T1000 (cell line): ENCODE measurements at regions not wholly inside any gene's neighbourhood (a gene's known extent, or its start where the extent isn't known, plus 50 kb on each side); places are given as distances from the start of the nearest gene placed in this dataset.
"Not testable (repeated sequence)": the region's sequence is repeated elsewhere in the genome, so short reads cannot be mapped to it uniquely, and the experiment has no call there.

Experiments used
- DNase-seq: peaks from one replicate; lab custom pipeline; 2025; ENCODE audit warnings: mixed read lengths; lab: John Stamatoyannopoulos, UW

DNA sequence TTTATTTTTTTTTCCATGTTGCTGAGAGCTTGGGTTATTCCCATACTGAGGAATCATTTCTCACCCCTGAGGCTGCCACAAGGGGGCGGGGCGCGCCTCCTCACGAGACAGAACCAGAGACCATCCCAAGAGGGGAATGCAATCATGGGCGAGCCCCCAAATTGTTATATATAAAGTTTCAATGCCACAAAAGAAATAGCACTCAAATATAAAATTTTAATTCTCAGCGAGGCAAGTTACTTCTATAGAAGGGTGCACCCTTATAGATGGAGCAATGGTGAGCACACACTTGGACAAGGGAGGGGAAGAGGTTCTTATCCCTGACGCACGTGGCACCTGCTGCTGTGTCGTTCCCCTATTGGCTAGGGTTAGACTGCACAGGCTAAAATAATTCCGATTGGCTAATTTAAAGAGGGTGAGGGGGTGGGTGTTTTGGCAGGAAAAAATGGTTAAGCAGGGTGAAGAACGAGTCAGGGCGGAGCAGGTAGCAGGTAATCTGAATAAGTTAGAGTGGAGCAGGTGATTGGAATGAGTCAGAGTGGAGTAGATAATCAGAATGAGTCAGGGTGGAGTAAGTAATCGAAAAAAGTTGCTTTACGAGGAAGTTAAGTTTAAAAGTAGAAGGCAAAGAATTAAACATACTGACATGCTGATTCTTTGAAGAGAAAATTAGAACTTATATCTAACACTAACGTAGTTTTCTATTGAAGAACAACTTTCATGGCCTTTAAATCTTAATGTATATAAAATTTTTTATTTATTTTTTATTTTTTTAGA is 177.5 kb downstream of the MTCL1 start:
- no peak for DNase-seq

DNA sequence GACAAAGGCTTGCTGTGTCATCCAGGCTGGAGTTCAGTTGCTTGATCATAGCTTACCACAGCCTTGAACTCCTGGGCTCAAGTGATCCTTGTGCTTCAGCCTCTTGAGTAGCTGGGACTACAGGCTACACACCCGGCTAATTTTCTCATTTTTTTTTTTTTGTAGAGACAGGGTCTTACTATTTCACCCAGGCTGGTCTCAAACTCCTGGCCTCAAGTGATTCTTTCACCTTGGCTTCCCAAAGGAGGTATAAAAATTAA is 178.0 kb downstream of the MTCL1 start:
- DNase-seq = no peak

DNA sequence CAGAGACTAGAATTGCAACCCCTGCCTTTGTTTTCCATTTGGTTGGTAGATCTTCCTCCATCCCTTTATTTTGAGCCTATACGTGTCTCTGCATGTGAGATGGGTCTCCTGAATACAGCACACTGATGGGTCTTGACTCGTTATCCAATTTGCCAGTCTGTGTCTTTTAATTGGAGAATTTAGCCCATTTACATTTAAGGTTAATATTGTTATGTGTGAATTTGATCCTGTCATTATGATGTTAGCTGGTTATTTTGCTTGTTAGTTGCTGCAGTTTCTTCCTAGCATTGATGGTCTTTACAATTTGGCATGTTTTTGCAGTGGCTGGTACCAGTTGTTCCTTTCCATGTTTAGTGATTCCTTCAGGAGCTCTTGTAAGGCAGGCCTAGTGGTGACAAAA is 182.5 kb downstream of the MTCL1 start:
- DNase-seq = not testable (repeated sequence)

DNA sequence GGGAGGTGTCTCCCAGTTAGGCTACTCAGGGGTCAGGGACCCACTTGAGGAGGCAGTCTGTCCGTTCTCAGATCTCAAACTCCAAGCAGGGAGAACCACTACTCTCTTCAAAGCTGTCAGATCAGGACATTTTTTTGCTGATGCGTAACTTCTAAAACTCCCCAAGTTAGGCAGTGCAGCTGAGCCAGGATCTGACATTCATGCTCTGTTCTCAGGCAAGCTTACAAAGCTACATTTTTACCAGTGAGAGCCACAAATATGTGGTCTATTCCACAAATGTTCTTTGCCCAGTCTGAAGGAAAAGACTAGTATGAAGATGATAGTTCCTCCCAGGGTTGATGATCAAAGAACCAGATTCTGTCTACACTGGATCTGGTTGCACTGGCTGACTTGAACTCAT is 184.1 kb downstream of the MTCL1 start:
- no peak for DNase-seq

DNA sequence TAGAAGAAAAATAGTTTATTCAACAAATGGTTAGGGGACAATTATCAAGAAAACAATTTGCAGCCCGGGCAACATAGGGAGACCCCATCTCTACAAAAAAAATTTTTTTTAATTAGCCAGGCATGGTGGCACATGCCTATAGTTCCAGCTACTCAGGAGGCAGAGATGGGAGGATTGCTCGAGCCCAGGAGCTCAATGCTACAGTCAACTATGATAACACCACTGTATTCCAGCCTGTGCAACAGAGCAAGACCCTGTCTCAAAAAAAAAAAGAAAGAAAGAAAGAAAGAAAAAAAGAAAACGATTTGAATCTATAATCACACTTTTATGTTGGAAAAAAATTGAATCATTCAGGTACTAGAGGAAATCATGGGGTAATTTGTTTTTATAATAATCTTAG is 185.1 kb downstream of the MTCL1 start:
- not testable (repeated sequence) for DNase-seq

DNA sequence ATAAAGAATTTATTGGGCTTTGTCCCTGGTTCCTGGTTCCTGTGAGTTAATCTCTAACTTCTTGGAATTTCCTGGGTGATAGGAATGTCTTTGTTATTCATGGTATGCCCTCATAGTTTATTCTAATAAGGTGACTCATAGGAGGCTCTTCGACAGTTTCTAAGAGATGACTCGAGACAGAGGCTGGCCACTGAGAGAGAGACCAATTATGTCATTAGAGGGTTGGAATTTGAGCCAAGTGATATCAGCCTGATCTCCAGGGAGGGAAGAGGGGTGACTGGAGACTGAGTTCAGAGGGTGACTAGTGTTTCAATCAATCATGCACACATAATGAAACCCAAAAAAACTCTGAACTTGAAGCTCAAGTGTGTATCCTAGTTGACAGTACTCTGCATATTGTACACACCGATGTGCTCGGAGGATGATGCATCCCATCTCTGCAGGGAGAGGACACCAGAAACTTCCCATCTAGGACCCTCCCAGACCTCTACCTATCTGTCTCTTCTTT is 185.7 kb downstream of the MTCL1 start:
- DNase-seq = peak; percentile 62

DNA sequence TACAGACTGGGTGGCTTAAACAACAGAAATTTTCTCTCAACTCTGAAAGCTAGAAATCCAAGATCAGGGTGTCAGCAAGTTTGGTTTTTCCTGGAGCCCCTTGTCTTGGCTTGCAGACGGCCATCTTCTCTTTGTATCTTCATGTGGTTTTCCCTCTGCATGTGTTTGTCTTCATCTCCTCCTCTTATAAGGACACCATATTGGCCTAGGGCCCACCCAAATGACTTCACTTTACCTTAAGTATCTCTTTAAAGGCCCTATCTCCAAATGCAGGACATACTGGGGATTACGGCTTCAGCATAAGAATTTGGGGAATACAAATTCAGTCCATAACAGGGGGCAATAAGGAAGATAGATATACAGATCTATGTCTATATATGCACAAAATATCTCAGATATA is 187.9 kb downstream of the MTCL1 start:
- no peak for DNase-seq

DNA sequence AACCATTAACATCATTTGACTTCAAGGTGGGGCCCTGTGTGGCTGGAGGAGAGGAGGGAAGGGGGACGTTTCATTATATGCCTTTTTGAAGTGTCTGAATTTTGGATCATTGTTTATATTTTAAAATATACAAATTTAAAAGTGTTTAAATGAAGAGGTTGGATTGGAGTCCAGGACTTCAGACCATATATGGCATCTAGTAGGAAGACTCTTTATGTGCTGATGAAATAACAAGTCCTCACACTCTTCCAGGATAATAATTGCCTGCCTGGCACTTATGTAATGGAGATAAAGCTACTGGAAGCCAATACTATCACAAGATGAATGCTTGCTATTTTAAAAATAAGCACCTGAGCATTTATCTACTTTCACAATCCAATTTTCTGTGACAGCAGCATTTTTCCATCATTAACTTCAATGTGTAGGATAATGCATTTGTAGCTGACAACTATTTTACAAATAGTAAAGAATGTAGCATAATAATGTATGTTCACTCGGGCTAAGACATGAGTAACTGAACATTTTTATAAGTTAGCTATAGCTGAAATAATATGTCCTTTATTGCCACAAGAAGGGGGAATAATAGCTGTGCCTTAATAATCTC is 188.4 kb downstream of the MTCL1 start:
- DNase-seq = no peak

DNA sequence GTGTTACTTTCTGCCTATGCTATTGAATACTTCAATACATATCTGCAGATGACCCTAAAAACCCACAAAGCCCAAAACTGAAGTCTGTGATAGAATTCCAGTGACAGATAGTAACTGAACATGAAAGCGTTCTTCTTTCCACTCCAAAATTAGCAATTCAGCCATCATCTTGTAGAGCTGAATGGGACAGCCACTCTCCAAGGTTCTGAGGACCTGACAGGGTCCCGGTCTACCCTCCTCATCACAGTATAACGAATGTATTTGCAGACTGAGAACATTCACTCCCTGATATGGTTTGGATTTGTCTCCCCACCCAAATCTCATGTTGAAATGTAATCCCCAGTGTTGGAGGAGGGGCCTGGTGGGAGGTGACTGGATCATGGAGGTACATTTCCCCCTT is 189.5 kb downstream of the MTCL1 start:
- no peak for DNase-seq

DNA sequence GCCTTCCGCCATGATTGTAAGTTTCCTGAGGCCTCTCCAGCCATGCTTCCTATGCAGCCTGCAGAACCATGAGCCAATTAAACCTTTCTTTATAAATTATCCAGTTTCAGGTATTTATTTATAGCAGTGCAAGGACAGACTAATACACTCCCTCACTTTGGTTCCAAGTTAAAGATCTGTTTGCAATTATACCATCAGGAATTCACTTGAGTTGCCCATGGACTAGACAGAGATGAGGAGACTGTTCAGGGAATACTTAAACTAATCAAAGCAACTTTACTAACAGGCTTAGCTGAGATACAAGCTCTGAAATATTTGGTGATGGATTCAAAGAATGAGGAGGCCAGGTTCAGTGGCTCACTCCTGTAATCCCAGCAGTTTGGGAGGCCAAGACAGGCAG is 190.0 kb downstream of the MTCL1 start:
- no peak for DNase-seq

DNA sequence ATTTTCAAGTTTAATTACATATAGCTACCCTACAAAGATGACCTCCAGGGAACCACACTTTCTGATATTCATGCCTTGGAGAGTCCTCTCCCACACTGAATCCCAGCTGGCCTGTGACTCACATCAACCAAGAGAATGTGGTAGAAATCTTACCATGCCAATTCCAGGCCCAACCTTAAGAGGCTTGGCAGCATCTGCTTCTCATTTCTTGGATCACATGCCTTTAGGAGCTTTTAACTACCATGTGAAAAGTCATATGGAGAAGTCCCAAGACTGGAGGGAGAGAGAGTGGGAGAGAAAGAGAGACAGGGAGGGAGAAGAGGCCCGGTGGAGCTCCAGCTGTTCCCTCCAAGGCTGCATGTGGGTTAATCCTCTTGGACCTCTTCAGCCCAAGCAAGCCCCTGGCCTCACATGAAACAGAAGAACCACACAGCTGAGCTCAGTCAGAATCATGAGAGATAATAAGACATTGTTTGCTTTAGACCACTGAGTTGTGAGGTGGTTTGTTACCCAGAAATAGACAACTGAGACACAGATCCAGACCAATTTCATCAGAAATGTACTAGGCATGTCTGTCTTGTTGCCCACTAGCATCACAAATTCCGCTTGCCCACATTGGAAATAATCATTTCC is 190.7 kb downstream of the MTCL1 start:
- DNase-seq = no peak

DNA sequence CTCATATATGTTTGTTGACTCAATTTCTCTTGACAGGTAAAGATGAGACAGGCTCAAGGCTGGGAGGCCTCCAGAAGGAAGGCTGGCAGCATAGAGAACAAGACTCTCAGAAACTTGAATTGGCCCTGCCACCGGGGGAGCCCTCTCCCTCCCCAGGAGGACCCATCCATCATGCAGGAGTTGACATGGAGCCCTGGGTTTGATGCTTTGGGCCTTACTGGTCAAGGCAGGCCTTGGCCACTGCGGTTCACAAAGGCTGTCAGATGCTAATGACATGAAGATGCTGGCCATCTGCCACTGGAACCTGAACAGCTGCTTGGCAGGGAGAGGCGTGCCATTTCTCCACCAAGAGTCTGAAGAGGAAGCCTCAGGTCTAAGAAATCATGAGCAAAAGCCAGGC is 193.6 kb downstream of the MTCL1 start:
- no peak for DNase-seq

DNA sequence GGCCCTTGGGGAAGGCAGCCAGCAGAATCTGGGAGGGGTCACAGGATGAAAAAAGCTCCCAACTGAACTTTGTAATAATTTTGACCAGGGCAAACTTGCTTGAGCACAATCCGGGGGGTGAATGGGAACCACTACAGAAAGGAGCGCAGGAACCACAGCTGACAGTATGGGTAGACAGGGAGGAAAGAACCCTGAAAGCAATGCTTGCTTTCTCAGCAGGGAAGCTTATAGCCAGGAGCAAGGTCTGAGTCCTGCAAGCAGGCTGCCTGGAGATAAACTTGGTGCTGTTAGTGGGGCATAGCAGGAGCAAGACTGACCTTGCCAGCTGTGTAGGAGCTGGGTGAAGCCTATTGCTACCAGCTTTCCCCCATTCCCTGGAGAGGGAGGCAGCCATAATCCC is 195.2 kb downstream of the MTCL1 start:
- no peak for DNase-seq

DNA sequence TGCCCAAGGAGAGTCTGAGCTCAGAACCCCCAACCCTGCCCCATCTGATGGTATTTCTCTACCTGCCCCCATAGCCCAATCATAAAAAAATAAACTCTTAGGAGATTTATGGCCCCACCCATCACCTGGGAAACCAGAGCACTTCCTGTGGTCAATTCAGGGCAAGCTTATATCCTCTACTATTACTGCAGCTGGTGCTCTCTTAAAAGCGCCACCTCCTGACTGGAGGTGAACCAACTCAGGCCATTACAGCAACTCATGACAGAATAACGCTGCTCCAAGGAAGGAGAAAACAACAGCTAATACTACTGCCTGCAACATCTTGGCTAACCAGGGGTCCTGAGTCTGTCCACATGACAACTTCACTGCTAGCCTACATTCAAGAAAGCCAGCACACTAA is 195.7 kb downstream of the MTCL1 start:
- DNase-seq = no peak

DNA sequence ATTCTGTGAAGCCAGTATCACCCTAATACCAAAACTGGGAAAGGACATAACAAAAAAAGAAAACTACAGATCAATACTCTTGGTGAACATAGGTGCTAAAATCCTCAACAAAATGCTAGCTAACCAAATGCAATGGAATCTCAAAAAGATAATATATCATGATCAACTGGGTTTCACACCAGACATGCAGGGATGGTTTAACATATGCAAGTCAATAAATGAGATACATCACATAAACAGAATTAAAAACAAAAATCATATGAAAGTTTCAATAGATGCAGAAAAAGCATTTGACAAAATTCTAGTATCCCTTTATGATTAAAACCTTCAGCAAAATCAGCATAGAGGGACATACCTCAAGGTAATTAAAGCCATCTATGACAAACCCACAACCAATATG is 198.2 kb upstream of the NDUFV2 start:
- no peak for DNase-seq

DNA sequence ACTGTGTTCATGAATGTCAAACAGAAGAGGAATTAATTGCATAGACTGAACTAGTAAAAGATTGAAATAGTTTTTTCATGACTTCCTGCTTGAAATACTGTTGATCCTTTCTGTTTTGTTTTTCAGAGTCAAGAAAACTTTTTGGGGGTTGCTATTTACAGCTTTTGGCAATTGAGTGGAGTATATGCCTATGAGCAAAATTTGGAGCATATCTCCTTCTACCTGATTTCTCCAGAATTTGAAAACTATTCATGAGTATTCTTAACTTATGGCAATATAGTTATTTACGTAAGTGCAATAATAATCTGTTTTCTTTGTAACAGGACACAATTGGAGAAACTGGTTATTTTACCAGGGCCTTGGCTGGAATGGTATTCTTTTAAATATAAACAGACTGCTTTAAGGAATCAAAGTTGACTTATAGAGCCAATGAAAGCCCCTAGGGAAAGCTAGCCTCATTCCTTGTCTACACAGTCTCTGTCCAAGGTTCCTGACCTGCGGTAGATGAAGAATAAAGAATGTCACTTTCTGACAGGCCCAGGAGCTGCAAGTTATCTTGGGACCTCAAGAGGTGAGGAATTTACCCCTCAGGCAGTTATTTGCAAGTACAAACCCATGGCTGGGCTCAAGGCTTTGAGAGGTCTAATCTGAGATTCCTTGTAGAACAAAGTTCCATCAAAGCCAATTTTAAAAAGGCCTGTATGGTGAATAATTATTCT is 193.5 kb upstream of the NDUFV2 start:
- DNase-seq = no peak

DNA sequence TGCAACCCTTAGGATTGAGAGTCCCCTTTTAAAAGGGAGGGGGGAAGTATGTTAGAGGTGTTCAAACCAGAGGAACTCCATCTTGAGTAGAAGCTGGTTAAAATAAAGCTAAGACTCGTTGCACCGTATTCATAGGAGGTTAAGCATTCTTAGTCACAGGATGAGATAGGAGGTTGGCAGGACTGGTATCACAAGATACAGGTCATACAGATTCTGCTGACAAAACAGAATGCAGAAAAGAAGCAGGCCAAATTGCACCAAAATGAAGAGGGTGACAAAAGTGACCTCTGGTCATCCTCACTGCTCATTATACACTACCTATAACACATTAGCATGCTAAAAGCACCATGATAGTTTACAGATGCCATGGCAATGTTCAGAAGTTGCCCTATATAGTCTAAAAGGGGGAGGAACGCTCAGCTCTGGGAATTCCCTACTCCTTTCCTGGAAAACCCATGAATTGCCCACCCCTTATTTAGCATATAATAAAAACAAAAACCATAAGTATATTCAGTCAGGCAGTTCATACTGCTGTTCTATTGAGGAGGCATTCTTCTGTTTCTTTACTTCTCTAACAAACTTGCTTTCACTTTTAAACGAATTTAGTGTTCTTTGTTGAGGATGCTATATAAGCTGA is 192.2 kb upstream of the NDUFV2 start:
- no peak for DNase-seq

DNA sequence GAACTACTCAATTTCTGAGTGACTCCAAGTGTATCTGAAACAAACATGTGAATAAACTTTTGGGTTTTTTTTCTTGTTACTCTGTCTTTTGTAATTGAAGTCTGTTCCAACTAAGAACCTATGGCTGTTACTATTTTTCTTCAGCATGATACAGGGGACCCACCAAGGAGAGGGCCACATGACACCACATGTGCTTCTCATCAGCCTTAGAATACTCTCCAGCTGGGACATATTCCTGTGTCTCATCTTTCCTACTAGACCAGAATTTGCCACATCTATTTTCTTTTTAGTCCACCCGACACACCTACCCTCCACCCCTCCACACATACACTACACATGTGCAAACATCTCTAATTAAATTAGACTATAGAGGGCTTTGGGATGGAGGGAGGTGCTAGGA is 191.7 kb upstream of the NDUFV2 start:
- DNase-seq = no peak

DNA sequence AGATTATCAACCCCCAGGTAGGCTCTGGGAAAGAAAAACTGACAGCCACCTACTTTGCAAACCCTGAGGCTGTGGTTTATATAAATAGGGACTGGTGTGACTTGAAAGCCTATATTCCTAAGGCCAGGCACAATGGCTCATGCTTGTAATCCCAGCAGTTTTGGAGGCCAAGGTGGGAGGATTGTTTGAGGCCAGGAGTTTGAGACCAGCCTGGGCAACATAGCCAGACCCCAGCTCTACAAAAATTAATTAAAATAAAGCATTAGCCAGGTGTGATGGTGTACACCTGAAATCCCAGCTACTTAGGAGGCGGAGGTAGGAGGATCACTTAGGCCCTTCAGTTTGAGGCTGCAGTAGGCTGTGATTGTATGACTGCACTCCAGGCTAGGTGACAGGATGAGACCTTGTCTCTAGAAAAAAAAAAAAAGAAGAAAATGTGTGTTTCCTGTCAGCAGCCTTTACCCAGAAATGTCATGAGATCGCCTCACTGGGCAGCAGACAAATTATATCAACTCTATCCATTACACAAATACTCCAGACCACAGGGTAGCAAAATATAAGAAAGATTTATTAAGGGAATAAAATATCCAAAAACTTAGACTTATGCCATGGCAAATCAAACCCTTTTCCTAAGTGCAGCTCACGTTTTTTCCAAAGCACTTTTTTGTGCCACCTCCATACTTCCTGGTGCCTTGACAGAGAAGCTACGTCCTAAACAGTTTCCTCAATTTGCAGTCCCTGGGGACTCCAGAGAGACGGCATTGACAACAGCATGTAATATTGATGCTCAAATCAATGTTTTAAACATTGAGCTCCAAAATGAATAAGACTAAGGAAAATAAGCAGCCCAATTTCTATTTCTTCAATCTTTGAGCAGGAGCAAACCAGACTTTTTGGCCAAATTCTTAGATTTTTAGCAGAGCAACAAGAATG is 190.8 kb upstream of the NDUFV2 start:
- no peak for DNase-seq

DNA sequence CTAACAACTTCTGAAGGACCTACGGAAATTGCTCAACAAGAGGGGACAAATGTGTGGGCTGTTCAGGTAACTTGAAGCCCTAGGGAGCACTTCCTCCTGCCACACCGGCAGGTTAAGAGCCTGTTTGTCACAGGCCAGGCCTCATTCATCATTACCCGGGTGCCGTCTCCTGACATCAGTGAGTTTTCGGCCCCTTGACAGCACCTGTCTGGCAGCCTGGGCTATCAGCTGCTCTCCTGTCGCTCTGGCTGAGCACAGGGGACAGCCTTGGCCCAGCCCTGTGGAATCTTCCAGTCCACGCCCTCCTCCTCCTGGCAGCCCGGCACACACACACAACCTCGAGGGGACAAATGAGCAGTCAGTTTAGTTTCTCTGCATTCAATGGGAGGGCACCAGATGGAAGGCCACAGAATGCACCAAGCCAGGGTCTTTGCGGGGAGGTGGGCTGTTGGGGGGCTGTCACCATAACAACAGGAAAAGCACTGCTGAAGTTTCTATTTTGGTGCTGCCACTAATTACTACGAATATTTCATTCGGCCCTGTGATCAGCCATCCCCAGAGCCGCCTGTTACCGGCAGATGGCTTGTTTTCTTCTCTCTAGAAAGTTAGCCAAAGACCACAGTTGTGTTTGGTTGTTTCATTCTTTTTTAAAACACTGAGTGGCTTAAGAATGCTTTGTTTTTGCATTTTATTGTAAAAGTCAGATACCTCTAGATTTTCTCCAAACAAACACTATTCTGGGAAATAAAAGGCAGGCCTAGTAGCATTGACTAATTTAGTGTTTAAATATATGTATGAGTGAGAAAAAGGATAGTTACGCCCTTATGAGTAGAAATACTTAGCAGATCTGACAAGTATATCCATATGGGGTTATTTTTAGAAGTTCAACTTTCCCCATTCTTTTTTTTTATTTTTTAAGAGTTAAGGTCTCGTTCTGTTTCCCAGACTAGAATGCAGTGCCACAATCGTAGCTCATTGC is 189.9 kb upstream of the NDUFV2 start:
- no peak for DNase-seq
